CD4-positive, CD25-positive, alpha-beta regulatory T cell (primary cell): ENCODE measurements at regions not wholly inside any gene's neighbourhood (a gene's known extent, or its start where the extent isn't known, plus 50 kb on each side); places are given as distances from the start of the nearest gene placed in this dataset.
A peak's percentile ranks its signal among the peaks of the same experiment; 100 is the strongest.

ENCODE experiments used
- ATAC-seq, 2 donors: fragments of 150-1000 bp; cut with Tn5 transposase; one replicate each; pipeline ENCODE4 v1.10.0; 2021; ENCODE audit warnings: low read depth in 2 of 2, moderate number of reproducible peaks in 2 of 2, moderate library complexity in 1 of 2
- DNase-seq, 3 donors: peaks; one replicate each; pipeline versions ENCODE4 v3.0.0 to v3.0.0-alpha.2; 2012 to 2022; ENCODE audit warnings: mixed read lengths in 1 of 3
- H3K27ac ChIP-seq: one replicate; pipeline ENCODE4 v1.7.0; 2013; ENCODE audit warnings: mild to moderate bottlenecking, low read length; ENCODE audit not compliant: insufficient read depth, poor library complexity, severe bottlenecking
- H3K27me3 ChIP-seq: one replicate; pipeline ENCODE4 v1.7.0; 2013; ENCODE audit warnings: low read length; ENCODE audit not compliant: control insufficient read depth, insufficient read depth
- H3K36me3 ChIP-seq: one replicate; pipeline ENCODE4 v1.7.0; 2013; ENCODE audit warnings: mild to moderate bottlenecking, low read length, moderate library complexity; ENCODE audit not compliant: control insufficient read depth, insufficient read depth
- H3K4me1 ChIP-seq: 2 replicates; pipeline ENCODE4 v1.7.0; 2013; ENCODE audit warnings: mild to moderate bottlenecking, low read length; ENCODE audit not compliant: insufficient read depth, control insufficient read depth, poor library complexity, severe bottlenecking
- H3K4me3 ChIP-seq: one replicate; pipeline ENCODE4 v1.7.0; 2013; ENCODE audit warnings: low read depth, mild to moderate bottlenecking, low read length, moderate library complexity
- H3K9me3 ChIP-seq, 2 experiments: 1 replicate in 1 of 2; 2 replicates in 1 of 2; pipeline ENCODE4 v1.7.0; 2013; ENCODE audit warnings: low read length in 2 of 2, mild to moderate bottlenecking in 1 of 2, moderate library complexity in 1 of 2; ENCODE audit not compliant: control insufficient read depth in 2 of 2
- H3K27ac Mint-ChIP-seq, 3 donors: one replicate each; pipeline ENCODE4 v1.8.0; 2020 to 2022; ENCODE audit warnings: mild to moderate bottlenecking in 3 of 3, mixed read lengths in 3 of 3, moderate library complexity in 2 of 3
- H3K27me3 Mint-ChIP-seq: one replicate; pipeline ENCODE4 v1.8.0; 2022; ENCODE audit warnings: mild to moderate bottlenecking, mixed read lengths
- H3K36me3 Mint-ChIP-seq: one replicate; pipeline ENCODE4 v1.8.0; 2020; ENCODE audit warnings: mixed read lengths
- H3K4me1 Mint-ChIP-seq, 4 donors: one replicate each; pipeline ENCODE4 v1.8.0; 2020 to 2022; ENCODE audit warnings: mixed read lengths in 4 of 4, mild to moderate bottlenecking in 1 of 4
- H3K4me3 Mint-ChIP-seq, 4 donors: one replicate each; pipeline ENCODE4 v1.8.0; 2020 to 2022; ENCODE audit warnings: mild to moderate bottlenecking in 4 of 4, mixed read lengths in 4 of 4, moderate library complexity in 3 of 4
- H3K9me3 Mint-ChIP-seq, 7 donors: one replicate each; pipeline ENCODE4 v1.8.0; 2020 to 2022; ENCODE audit warnings: mixed read lengths in 7 of 7, mild to moderate bottlenecking in 3 of 7, moderate library complexity in 2 of 7

DNA sequence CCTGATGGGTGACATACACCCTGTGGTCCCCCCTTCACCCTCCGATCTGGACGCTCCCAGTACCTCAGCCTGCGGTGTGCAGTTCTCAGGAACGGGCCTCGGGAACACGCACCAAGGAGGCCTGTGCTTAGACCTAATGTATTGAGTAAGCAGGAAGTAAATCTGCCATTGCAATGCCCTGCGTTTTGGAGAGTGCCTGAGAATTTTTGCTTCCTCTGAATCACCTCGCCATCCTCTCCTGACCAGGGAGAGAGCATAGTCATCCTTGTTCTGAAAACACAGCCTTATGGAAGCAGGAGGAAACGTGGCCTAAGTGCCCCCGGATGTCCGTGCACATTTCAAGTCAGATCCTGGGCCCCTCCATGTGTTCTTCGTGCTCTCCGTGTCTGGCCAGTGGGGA lies 272.2 kb downstream of the NDUFA10 start:
- Mint-ChIP-seq H3K36me3 (no peaks in the 10 kb centered on the region), H3K9me3 (no peaks in the 10 kb centered on the region), H3K27ac (peak overlapping the region in 1 of 3 donors; percentile 51), H3K4me3 (no peak overlapping the region), H3K4me1 (peaks cover 0 to 23% (median 11%) of the 10 kb centered on the region in 4 donors), H3K27me3 (peaks cover 2% of the 10 kb centered on the region)
- H3K9me3 ChIP-seq, result no peaks in the 10 kb centered on the region
- DNase-seq, result no peak
- H3K36me3 ChIP-seq, result no peaks in the 10 kb centered on the region
- no peak overlapping the region for H3K4me3 ChIP-seq
- no peak for ATAC-seq
- H3K27ac ChIP-seq, result no peak overlapping the region
- H3K4me1 ChIP-seq, result peaks cover 13% of the 10 kb centered on the region
- H3K27me3 ChIP-seq, result peaks cover 2% of the 10 kb centered on the region

DNA sequence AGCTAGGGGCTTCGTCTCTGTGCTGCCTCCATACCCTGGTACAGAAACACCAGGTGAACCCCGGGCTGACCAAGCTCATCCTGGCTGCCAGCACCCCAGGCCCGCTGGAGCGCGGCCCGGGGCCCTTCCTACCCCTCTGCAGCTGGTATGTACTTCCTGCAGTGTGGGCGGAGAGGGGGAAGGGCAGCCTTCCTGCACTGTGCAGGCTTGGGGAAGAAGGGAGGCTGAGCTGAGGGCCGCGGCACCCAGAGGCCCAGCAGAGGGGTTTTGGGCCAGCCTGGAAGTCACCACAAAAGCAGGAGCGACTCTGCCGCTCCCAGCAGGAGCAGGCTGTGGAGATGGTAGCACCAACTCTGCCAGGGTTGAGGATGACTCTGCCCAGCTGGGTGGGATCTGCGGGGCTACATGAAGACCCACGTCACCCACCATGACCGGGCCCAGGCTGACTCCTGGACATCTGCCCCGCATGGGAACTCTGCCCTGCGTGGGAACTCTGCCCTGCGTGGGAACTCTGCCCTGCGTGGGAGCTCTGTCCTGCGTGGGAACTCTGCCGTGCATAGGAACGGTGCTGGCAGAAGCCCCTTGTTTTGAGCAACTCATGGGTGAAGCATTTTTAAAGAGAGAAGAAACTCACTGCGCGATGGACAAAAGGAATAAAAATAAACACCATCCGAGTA lies 273.3 kb downstream of the NDUFA10 start:
- peak overlapping the region in 1 of 4 donors; percentile 50 for H3K4me3 Mint-ChIP-seq
- Histone ChIP-seq H3K4me1 (peaks cover 13% of the 10 kb centered on the region), H3K4me3 (no peak overlapping the region), H3K27ac (no peak overlapping the region), H3K9me3 (no peaks in the 10 kb centered on the region), H3K27me3 (peaks cover 2% of the 10 kb centered on the region), H3K36me3 (no peaks in the 10 kb centered on the region)
- H3K36me3 Mint-ChIP-seq, result no peaks in the 10 kb centered on the region
- H3K27ac Mint-ChIP-seq, result peak overlapping the region in 1 of 3 donors; percentile 26
- no peaks in the 10 kb centered on the region for H3K9me3 Mint-ChIP-seq
- peaks cover 0 to 17% (median 9%) of the 10 kb centered on the region in 4 donors for H3K4me1 Mint-ChIP-seq
- H3K27me3 Mint-ChIP-seq, result no peaks in the 10 kb centered on the region
- DNase-seq, result peak in 1 of 3 donors; percentile 30
- ATAC-seq, result peak; percentile 51 to 68

DNA sequence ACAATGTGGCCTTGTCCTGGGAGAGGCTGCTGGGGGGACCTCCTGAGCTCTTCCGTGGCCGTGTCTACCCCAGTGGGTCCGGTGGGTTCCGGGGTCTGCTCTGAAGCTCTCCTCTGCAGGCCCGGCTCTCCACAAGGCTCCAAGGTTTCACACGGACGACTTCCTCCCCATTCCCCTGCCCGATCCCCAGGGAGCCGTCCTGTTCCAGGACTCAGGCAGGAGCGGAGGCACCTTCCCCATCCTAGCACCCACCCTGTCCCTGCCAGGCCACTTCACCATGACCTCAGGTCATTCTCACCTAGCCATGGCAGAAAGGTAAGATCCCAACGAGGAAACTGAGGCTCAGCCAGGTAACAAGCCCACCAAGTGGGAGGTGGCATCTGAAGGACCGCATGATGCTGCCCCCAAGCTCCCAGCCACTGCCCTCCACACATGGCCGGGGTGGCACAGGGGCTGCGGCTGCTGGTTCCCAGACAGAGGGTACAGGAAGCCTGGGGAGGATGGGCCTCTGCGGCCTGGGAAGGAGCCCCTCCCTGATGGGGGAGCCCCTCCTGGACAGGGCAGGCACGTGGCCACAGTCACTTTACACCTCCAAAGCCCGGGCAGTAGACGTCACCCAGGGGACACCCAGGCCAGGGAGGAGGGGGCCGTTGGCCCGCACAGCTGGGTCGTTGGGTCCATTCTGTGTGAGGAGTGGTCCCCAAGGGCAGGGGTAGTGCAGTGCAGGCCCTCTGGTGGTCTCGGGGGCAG lies 274.0 kb downstream of the NDUFA10 start:
- no peak overlapping the region for H3K27ac Mint-ChIP-seq
- no peak overlapping the region for H3K4me3 Mint-ChIP-seq
- ATAC-seq, result no peak

DNA sequence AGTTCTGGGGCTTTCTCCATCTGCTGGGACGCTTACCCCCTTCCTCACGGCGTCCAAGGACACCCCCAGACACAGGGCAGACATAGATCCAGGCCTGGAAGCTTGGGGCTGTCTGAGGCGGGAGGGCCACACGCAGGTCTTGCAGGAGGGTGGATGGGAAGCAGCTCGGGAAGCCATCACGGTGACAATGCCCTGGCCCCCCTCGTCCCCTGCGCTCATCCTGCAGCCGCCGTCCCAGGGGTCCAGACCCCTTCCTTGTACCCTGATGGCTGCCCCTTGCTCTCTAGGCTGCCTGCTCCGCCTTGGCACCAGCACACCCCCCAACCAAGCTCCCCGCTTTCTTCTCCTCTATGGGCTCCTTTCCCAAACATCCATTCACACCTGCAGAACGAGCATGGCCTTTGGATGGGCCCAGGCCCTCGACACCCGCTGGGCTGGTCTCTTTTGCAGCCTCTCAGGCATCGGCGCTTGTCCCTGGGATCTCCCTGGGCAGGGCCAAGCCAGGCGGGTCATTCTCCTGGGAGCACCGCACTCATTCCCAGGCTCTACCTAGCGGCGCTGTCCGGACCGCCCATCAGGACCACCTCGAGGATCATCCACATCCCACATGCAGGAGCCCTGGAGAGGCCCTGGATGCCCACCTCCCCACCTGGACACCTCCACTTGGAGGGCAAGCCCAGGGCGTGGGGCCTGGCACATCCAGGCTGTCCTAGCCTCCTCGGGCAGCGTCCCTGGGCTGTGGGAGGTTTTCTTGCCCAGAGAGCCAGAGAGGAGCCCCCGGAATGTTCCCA lies 274.9 kb downstream of the NDUFA10 start:
- DNase-seq (no peak), ATAC-seq (no peak)
- Mint-ChIP-seq H3K9me3 (no peaks in the 10 kb centered on the region), H3K27ac (no peak overlapping the region), H3K4me3 (no peak overlapping the region), H3K4me1 (peaks cover 0 to 14% (median 2%) of the 10 kb centered on the region in 4 donors), H3K36me3 (no peaks in the 10 kb centered on the region), H3K27me3 (no peaks in the 10 kb centered on the region)
- Histone ChIP-seq H3K4me1 (peaks cover 13% of the 10 kb centered on the region), H3K27me3 (peaks cover 2% of the 10 kb centered on the region), H3K4me3 (no peak overlapping the region), H3K36me3 (no peaks in the 10 kb centered on the region), H3K27ac (no peak overlapping the region), H3K9me3 (no peaks in the 10 kb centered on the region)

More for the DNA sequence above, 274.0 kb downstream of the NDUFA10 start:
- Mint-ChIP-seq H3K4me1 (peaks cover 0 to 14% (median 5%) of the 10 kb centered on the region in 4 donors), H3K9me3 (no peaks in the 10 kb centered on the region), H3K36me3 (no peaks in the 10 kb centered on the region), H3K27me3 (no peaks in the 10 kb centered on the region)
- peaks cover 13% of the 10 kb centered on the region for H3K4me1 ChIP-seq
- H3K36me3 ChIP-seq, result no peaks in the 10 kb centered on the region
- H3K27me3 ChIP-seq, result peaks cover 2% of the 10 kb centered on the region
- no peak for DNase-seq
- no peaks in the 10 kb centered on the region for H3K9me3 ChIP-seq
- no peak overlapping the region for H3K4me3 ChIP-seq
- no peak overlapping the region for H3K27ac ChIP-seq

DNA sequence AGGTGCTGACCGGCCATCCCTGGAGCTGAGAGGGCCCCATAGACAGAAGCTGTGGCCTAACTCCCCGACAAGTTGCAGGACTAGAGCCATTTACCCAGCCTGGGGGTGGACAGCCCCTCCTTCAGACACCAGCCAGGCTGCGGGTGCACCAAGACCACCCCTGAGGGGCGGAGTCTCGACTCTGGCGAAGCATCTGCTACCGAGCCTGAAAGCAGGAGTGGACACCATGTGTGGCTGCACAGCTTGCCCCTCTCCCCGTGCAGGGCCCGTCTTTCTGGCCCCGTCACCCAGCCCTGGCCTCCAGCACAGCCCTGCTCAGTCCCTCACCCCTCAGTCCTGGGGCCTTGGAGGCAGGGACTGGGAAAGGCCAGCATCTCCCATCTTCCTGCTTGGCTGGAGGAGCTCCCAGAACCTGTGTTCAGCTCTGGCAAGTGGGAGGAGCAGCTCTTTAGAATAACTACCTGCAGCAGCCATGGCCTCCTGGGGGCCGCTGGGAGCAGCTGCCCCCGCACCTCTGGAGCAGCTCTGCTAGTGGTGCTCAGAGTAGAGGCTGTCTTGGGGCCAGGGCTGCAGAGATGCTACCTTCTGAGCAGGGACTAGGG lies 275.8 kb downstream of the NDUFA10 start:
- Histone ChIP-seq H3K9me3 (no peaks in the 10 kb centered on the region), H3K36me3 (no peaks in the 10 kb centered on the region), H3K4me1 (peaks cover 13% of the 10 kb centered on the region), H3K4me3 (no peak overlapping the region), H3K27ac (no peak overlapping the region), H3K27me3 (no peaks in the 10 kb centered on the region)
- no peak overlapping the region for H3K27ac Mint-ChIP-seq
- no peaks in the 10 kb centered on the region for H3K36me3 Mint-ChIP-seq
- H3K9me3 Mint-ChIP-seq, result no peaks in the 10 kb centered on the region
- no peak overlapping the region for H3K4me3 Mint-ChIP-seq
- peaks cover 0 to 14% (median 2%) of the 10 kb centered on the region in 4 donors for H3K4me1 Mint-ChIP-seq
- no peaks in the 10 kb centered on the region for H3K27me3 Mint-ChIP-seq
- DNase-seq, result no peak
- ATAC-seq, result no peak

DNA sequence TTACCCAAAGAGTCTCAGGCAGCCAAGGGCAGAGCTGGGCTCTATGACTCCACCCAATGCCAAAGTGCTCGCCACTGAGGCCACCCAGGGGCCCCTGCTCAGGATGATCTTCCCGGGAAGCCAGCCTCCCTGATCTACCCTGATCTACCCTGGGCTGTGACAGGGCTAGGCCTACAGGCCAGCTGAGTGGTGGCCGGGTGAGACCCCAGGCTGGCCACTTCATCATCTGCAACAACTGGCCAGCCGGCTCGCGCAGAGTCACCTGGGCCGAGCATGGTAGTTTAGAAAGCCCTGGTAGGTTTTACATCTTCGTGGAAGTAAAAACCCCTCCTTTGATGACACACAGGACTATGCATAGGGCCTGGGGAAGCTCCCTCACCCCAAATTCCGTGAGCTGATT lies 276.3 kb downstream of the NDUFA10 start:
- no peaks in the 10 kb centered on the region for H3K36me3 ChIP-seq
- H3K27me3 Mint-ChIP-seq, result no peaks in the 10 kb centered on the region
- peaks cover 13% of the 10 kb centered on the region for H3K4me1 ChIP-seq
- H3K4me3 ChIP-seq, result no peak overlapping the region
- ATAC-seq, result no peak
- H3K9me3 Mint-ChIP-seq, result no peaks in the 10 kb centered on the region
- no peaks in the 10 kb centered on the region for H3K36me3 Mint-ChIP-seq
- H3K27me3 ChIP-seq, result no peaks in the 10 kb centered on the region
- peaks cover 0 to 14% (median 2%) of the 10 kb centered on the region in 4 donors for H3K4me1 Mint-ChIP-seq
- H3K9me3 ChIP-seq, result no peaks in the 10 kb centered on the region
- no peak overlapping the region for H3K27ac ChIP-seq
- no peak overlapping the region for H3K4me3 Mint-ChIP-seq
- DNase-seq, result no peak
- H3K27ac Mint-ChIP-seq, result no peak overlapping the region

DNA sequence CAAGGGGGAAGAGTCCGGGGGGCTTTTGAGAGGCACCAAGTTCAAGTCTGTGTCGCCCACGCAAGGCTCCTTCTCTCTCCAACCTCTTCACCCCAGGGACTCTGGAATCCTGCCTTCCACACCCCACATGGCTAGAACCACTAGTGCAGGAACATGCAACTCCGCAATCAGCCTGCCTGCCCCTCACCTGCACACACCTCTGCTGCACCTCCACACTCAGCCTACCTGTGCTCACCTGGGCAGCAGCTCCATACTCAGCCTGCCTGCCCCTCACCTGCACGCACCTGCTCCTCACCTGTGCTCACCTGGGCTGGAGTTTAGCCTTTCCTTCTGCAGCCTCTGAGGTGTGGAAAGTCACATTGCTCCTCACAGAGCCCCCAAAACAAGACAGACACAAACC lies 277.4 kb downstream of the NDUFA10 start:
- Mint-ChIP-seq H3K27ac (no peak overlapping the region), H3K36me3 (no peaks in the 10 kb centered on the region), H3K4me3 (no peak overlapping the region), H3K9me3 (no peaks in the 10 kb centered on the region), H3K27me3 (no peaks in the 10 kb centered on the region), H3K4me1 (peaks cover 0 to 10% (median 2%) of the 10 kb centered on the region in 4 donors)
- Histone ChIP-seq H3K9me3 (no peaks in the 10 kb centered on the region), H3K4me1 (peaks cover 13% of the 10 kb centered on the region), H3K36me3 (no peaks in the 10 kb centered on the region), H3K4me3 (no peak overlapping the region), H3K27me3 (no peaks in the 10 kb centered on the region), H3K27ac (no peak overlapping the region)
- no peak for DNase-seq
- no peak for ATAC-seq
